ENCODE measurements at regions not wholly inside any gene's neighbourhood (a gene's known extent, or its start where the extent isn't known, plus 50 kb on each side); places are given as distances from the start of the nearest gene placed in this dataset.
"Not testable (repeated sequence)": the region's sequence is repeated elsewhere in the genome, so short reads cannot be mapped to it uniquely, and the experiment has no call there.

GRCh38 chr2:223182356-223182755 lies 130.4 kb downstream of the KCNE4 start:
- DNase-seq = no peak

- DNase-seq = no peak
These were observed 133.6 kb downstream of the KCNE4 start for GRCh38 chr2:223185638-223186037.

GRCh38 chr2:223187256-223187655 lies 135.3 kb downstream of the KCNE4 start:
- no peak for DNase-seq

- not testable (repeated sequence) for DNase-seq
These were observed 138.7 kb downstream of the KCNE4 start for GRCh38 chr2:223190561-223191206.

GRCh38 chr2:223196331-223196730 lies 144.3 kb downstream of the KCNE4 start:
- DNase-seq = no peak

- no peak for DNase-seq
These were observed 145.1 kb downstream of the KCNE4 start for GRCh38 chr2:223197046-223197445.

DNA sequence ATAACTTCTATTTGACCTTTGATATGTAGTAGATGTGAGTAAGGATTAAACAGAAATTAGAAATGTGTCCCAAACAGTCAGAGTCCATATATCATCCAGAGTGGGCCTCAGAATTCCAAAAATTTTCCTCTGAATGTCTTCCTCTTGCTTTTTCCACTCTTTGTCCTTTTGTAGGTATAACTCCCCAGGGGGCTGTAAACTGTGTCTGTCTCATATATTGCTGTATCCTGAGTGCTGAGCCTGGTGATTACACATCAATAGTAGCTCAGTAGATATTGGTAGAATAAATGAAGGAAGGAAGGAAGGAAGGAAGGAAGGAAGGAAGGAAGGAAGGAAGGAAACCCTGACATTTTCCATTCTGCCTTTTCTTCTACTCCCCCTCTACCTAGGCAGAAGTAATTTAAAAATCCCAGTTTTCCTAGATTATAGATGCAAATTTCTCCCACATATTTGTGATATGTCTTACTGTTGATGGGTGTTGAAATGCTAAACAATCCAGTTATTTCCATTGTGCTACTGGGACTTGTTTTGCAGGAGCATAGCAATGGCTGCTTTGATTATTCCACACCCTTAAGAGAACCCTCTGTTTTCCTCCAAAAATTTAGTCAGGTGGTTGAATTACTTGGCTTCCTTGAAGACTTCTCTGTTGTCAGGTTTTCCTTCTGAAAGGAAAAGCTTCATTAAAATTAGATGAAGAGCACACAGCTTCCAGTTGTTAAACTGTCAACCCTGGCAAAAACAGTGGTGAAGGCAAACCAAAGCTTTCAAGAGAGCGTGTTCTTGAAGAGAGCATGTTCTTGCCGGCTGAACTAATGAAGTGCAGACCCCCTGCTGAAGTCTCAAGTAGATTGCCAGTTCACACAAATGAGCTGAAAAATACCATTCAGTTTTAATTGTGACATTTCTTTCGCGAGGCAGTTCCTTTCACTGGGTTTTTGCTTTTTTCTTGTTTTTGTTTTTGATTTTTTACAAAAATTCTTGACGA lies 147.8 kb downstream of the KCNE4 start:
- no peak for DNase-seq

DNA sequence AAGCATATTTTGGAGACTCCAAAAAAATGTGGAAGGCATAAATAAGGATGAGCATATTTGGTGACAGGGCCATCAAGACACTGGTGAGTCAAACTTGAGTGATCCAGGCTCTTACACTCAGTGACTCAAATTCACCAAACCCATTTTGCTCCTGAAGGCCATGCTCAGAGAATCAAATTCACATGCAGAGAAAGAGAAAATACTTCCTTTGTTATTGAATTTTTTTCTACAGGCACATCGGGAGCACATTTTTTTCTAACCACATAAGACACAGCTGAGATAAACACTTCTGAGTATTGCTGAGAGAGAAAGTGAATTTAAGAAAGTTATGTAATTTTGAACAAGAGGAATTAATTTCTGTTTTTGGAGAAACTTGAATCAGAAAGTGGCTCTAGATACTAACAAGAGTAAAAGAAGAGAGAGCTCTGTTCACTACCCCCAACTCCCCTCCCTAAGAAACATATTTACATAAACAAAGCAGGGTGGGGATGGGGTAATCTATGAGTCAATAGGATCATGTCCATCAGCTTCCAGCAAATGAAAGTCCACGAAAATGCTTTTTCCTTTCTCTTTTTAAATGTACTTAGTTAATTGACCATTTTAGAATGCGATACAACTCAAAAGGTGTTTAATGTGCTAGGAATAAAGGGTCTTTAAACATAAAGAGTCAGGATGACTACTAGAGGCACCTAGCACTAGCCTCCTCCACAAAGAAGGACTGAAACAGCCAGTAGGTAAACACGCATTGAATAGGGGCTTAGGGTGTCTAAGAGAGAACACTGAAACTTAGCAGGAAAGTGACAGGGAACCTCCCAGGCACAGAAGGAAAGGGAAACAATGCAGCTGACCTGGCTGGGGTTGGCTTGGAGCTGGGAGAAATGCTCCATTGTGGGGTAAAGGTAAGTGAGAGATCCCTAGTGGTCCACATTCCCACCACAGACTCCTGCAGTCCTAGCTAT lies 152.3 kb downstream of the KCNE4 start:
- DNase-seq = no peak

GRCh38 chr2:223210489-223210888 lies 158.5 kb downstream of the KCNE4 start:
- no peak for DNase-seq

DNA sequence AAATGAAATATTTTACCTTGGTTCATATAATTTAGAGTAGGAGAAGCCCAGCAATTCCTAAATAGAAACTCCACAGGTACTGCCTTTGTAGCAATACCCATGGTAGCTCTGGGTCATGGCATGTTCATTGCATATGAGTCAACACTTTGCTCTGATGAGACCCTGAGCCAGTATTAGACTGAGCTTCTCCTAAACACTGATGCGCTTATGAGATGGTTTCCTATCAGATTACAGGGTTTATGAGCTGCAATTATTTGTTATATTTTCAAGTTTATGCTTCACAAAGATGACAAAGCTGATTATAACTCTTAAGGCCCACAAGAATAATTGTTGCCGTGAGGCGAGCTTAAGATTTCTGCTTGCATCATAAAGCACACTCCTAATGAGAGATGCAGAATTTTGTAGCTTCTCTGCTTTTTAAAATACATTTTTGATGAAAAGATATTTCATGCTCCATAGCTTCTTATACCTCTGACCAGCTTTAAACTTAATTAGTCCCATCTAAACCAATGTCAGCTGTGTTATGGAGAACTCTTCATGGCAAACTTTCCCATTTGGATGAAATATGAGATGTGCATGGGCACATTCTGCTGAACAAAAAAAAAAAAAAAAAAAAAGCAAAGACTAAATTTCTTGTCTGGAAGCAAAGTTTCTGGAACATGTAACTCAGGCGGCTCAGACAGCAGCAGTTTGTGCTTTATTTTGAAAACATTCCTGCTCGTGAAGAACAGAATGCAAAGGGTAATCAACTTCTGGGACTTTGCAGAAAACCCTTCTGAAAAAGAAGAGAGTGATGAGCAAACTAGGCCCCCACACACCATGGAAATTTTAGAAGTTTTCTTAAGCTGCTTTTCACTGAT lies 162.6 kb downstream of the KCNE4 start:
- no peak for DNase-seq

- no peak for DNase-seq
These were observed 163.2 kb downstream of the KCNE4 start for GRCh38 chr2:223215254-223215516.

GRCh38 chr2:223217373-223217772 lies 165.4 kb downstream of the KCNE4 start:
- no peak for DNase-seq

DNA sequence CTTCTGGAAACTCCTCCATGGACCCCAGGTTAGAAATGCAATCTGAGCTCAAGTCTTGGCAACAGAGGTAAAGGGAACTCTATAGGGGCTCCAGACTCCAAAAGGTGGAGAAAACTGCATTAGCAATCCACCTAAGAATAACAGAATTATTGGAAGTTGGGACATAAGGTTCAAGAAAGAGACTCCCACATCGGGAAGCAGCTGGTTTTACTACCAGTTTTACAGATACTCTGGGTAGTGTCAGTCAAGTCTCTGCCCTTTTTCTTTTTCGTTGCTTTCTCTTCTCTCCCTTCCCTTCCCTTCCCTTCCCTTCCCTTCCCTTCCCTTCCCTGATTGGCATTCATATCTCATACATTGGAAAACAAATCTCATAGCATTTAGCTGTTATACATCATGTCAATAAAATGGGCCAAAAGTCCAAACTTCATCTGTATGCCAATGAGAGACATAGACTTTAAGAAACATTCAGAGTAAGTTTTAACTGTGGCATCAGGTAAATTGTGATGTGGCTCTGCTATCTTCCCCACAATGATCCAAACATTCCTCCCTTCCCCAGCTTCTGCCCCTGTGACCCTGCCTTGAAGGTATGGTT lies 166.7 kb downstream of the KCNE4 start:
- no peak for DNase-seq

DNA sequence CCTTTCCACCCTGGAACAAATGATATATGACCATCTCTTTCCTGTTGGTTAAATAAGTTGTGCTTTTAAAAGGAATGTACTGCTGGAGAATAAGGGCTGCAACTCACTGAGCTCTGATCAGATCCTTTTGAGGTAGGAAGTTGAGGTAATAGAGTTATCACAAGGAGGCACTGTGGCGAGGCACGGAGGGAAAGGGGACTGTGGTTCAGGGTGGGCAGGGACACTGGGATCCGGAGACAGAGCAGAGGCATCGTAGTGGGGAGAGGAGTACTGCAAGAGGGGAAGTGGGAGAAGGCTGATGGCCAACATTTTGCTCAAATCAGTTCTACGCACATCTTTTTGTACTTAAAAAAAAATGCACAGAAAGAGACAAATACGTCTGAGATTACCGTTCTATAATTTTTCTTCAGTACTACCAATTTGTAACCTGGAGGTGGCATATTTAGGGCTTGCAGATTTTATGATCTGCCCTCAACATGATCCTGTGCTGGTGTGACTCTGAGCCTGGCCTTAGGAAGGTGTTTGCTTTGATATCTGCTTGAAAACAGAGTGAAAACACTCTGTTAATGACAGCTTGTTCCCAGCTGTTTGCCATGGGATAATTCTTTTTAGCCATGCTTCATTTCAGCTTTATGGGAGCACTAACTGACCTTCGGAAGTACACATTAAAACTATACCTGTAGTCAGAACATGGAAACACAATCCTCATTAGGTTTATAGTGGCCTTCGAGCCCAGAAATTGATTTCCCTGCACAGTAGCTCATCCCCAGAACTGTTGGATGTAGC lies 168.1 kb downstream of the KCNE4 start:
- DNase-seq = peak in 1 of 2 experiments; percentile 17

DNA sequence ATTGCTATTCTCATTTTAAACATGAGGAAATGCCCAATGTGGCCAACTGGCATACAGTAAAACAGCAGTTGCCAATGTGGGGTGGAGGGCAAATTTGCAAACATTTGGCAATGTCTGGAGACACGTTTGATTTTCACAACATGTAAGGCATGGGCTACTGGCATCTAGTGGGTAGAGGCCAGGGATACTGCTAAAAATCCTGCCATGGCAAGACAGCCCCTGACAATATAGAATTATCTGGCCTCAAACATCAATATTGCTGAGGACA lies 168.6 kb downstream of the KCNE4 start:
- no peak for DNase-seq

DNA sequence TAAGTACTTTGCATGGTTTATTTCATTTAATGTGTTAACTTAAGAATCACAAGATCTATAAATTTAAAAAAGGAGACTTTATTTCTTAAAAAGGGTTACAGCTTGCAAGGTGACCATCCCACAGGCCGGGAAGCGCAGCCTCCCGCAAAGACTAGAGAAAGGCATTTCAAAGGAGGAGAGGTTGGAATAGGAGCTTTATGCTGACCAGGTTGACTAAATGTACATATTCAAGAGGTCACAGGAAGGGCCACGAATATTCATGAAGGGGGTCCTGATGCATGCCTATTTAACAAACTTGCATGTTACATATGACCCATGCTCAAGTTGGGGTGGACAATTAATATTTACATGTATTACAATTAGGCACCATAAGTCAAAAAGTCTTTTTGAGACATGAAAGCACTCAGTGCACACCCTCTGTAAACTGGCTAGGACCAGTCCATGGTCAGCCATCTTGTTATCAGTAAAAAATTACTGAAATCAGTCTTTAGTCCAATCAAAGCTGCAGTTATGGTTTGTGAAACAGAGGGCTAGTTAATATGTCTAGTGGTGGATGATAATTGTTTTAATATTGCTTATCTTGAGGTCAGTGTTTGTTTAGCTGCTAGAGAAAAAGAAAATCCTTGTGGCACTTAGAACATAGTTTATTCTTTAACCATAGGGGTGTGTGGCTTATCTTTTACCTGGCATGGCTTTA lies 169.3 kb downstream of the KCNE4 start:
- no peak for DNase-seq

- DNase-seq = no peak
These were observed 170.4 kb downstream of the KCNE4 start for GRCh38 chr2:223222397-223222796.

DNA sequence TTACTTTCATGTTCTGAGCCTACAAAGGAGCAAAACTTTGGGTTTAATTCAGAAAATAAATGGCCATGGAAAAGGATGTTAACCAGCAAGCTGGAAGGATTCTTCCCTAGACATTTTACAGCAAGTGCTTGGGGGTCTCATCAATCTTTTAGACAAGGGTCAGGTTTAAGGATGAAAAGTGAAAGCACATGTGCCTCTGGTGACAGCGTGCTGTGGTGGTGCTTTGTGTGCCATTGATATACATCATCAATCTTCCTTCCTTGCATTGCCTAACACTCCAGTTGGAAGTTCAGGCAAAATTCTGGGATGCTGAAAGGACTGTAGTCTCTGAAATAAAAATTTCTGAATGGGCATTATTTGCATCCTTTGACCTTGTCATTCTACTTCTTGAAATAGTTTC lies 171.2 kb downstream of the KCNE4 start:
- no peak for DNase-seq

DNA sequence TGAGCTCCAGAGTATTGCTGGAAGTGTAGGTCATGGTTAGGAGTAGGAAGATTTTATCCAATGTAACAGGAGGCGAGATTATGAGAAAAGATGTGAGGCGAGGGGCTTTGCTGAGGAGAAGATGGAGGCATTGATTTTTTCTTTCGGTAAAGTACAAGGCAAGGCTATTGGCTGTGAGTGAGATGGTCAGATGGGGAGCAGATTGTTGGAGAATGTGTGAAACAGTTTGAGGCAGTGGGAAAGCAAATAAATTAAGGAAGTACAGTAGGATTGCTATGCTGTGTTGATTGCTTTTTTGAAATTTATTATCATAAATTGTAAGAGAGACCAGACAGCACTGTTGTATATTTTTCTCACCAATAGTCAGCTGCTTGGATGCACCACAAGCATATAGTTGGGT lies 173.3 kb downstream of the KCNE4 start:
- no peak for DNase-seq

DNA sequence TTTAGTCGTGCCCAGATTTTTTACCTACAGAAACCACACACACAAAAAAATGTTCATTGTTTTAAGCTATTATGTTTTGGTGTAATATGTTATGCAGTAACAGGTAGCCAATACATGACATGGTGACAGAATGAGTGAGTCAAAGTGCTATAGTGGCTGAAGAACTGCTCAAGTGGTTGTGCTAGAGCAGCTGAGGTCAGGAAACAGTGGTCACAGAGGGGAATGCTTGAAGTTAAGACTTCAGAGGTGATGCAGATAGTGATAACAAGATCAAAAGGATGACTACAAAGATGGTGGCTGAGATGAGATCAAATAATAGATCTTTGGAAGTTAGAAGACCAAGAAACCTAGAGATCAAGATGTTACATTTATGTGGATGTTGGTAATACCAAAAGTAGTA lies 174.3 kb downstream of the KCNE4 start:
- DNase-seq = no peak

DNA sequence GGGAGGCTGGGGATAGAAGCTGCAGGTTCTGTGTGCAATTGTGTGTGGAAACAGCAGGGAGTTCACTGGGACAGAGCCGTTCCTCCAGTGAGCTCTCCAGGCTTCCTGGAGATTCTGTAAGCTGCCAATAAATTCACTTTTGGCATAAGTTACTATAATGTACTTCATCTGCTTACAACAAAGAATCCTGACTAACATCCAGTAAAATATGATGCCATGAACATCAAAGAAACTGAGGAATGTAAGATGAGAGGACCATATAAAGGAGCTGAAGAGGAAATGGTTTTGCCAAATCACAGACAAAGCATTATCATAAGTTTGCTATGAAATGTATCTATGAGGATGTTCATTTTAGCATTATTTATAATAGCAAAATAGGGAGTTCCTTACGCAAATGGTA lies 175.3 kb downstream of the KCNE4 start:
- DNase-seq = no peak

Measured in NCI-H2081 (cell line).